Ishikawa (cell line): ENCODE measurements at regions not wholly inside any gene's neighbourhood (a gene's known extent, or its start where the extent isn't known, plus 50 kb on each side); places are given as distances from the start of the nearest gene placed in this dataset.

Experiments used
- CEBPB ChIP-seq: IDR thresholded peaks from 2 replicates; pipeline ENCODE4 v1.6.1; 2012
- CREB1 ChIP-seq: IDR thresholded peaks from 2 replicates; pipeline ENCODE4 v1.6.1; 2012; ENCODE audit warnings: low read depth
- EGR1 ChIP-seq: IDR thresholded peaks from 2 replicates; pipeline ENCODE4 v1.6.1; 2012
- EP300 ChIP-seq: IDR thresholded peaks from 2 replicates; pipeline ENCODE4 v1.6.1; 2012; ENCODE audit warnings: borderline replicate concordance
- FOXM1 ChIP-seq: IDR thresholded peaks from 2 replicates; pipeline ENCODE4 v1.6.1; 2012; ENCODE audit warnings: low read depth, borderline replicate concordance
- NFIC ChIP-seq: IDR thresholded peaks from 2 replicates; pipeline ENCODE4 v1.6.1; 2012
- TAF1 ChIP-seq: IDR thresholded peaks from 2 replicates; pipeline ENCODE4 v1.6.1; 2012; ENCODE audit warnings: low read depth, mild to moderate bottlenecking
- TCF12 ChIP-seq: IDR thresholded peaks from 2 replicates; pipeline ENCODE4 v1.6.1; 2012; ENCODE audit warnings: low read depth
- TEAD4 ChIP-seq: IDR thresholded peaks from 2 replicates; pipeline ENCODE4 v1.6.1; 2012
- YY1 ChIP-seq: IDR thresholded peaks from 2 replicates; pipeline ENCODE4 v1.6.1; 2012; ENCODE audit warnings: low read depth
- ZBTB7A ChIP-seq: IDR thresholded peaks from 2 replicates; pipeline ENCODE4 v1.6.1; 2012; ENCODE audit warnings: low read depth
- TF ChIP-seq, protein P1 (sequence below): IDR thresholded peaks from 2 replicates; pipeline ENCODE4 v1.6.1; 2012; ENCODE audit warnings: low read depth, mild to moderate bottlenecking
- TF ChIP-seq, protein P2 (sequence below): IDR thresholded peaks from 2 replicates; pipeline ENCODE4 v1.6.1; 2012
- TF ChIP-seq, protein P3 (sequence below): IDR thresholded peaks from 2 replicates; pipeline ENCODE4 v1.6.1; 2012

DNA sequence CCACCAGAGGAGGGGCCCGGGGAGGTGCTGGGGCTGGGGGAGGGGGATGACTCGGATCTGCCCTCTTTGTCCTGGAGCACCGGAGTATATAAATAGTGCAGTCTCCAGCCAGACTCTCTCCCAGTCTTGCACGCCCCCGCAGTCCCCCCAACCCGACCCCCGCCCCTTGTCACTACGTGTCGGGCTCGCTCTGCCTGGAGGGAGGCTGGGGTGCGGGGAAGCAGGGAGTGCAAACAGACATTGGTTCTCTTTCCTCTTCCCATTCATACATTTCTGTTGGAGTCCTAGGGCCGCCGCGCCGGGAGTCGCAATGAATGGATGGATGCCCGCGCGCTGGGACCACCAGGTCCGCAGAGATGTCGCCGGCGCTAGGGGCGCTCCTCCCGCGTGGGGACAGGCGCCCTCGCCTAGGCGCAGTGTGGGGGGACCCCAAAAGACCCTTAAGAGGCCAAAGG lies 179.3 kb downstream of the TBXT start:
- no peak for TF ChIP-seq EGR1
- no peak for TF ChIP-seq FOXM1
- no peak for TF ChIP-seq EP300

DNA sequence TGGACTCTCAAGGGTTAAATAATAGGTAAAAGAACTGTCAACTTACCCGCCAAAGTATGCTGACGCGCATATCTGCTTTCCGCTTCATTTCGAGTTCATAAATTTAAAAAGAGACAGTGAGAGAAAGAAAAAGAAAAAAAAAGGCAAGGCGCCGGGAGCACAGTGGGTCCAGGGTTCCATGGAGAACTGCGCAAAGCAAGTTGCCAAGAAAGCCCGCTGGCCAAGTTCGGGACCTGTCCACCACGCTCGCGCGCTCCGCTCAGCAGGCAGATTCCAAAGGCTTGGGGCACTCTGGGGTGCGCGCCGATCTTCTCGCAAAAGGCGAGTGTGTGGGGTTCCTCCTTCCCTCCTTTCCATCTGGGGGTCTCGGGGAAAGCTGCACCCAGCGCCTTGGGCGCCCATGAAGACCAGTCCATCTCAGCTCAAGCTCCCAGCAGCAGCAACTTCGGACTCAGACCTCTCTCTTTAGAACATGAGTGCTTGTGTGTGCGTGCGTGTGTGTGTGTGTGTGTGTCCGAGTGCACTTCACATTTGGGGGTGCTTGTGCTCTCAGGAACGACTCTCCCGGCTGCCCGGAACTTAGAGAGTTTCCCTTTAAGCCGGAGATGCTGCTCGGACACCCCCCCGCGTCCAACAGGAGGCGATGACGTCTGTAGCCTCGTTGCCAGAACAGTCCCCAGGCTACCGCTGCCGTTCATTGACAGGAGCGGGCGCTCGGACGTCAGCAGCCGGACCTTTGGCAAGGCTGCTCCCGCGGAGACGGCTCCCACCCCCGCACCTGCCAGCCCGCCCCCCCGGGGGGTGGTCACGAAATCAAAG lies 180.0 kb downstream of the TBXT start:
- TF ChIP-seq EGR1 (peak; percentile 32; the same call in 1 of the 2 replicates), TEAD4 (no peak)

- TF ChIP-seq TEAD4 (no peak), EGR1 (no peak), CREB1 (no peak), EP300 (no peak), TCF12 (no peak), YY1 (no peak), NFIC (no peak), CEBPB (no peak)
- TF ChIP-seq, protein P1, sequence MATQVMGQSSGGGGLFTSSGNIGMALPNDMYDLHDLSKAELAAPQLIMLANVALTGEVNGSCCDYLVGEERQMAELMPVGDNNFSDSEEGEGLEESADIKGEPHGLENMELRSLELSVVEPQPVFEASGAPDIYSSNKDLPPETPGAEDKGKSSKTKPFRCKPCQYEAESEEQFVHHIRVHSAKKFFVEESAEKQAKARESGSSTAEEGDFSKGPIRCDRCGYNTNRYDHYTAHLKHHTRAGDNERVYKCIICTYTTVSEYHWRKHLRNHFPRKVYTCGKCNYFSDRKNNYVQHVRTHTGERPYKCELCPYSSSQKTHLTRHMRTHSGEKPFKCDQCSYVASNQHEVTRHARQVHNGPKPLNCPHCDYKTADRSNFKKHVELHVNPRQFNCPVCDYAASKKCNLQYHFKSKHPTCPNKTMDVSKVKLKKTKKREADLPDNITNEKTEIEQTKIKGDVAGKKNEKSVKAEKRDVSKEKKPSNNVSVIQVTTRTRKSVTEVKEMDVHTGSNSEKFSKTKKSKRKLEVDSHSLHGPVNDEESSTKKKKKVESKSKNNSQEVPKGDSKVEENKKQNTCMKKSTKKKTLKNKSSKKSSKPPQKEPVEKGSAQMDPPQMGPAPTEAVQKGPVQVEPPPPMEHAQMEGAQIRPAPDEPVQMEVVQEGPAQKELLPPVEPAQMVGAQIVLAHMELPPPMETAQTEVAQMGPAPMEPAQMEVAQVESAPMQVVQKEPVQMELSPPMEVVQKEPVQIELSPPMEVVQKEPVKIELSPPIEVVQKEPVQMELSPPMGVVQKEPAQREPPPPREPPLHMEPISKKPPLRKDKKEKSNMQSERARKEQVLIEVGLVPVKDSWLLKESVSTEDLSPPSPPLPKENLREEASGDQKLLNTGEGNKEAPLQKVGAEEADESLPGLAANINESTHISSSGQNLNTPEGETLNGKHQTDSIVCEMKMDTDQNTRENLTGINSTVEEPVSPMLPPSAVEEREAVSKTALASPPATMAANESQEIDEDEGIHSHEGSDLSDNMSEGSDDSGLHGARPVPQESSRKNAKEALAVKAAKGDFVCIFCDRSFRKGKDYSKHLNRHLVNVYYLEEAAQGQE, result no peak
- TF ChIP-seq, protein P2, sequence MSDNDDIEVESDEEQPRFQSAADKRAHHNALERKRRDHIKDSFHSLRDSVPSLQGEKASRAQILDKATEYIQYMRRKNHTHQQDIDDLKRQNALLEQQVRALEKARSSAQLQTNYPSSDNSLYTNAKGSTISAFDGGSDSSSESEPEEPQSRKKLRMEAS, result no peak
- TF ChIP-seq, protein P3, sequence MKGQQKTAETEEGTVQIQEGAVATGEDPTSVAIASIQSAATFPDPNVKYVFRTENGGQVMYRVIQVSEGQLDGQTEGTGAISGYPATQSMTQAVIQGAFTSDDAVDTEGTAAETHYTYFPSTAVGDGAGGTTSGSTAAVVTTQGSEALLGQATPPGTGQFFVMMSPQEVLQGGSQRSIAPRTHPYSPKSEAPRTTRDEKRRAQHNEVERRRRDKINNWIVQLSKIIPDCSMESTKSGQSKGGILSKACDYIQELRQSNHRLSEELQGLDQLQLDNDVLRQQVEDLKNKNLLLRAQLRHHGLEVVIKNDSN, result no peak
Observed at GRCh38 chr6:165986914-165987482, 180.7 kb downstream of the TBXT start.

GRCh38 chr6:165986311-165986913 lies 181.2 kb downstream of the TBXT start:
- no peak for TF ChIP-seq ZBTB7A
- no peak for TF ChIP-seq TEAD4
- TF ChIP-seq FOXM1, result no peak
- no peak for TF ChIP-seq TAF1
- TF ChIP-seq CREB1, result no peak
- TF ChIP-seq, protein P3, result no peak
- TF ChIP-seq TCF12, result no peak
- no peak for TF ChIP-seq NFIC
- TF ChIP-seq EP300, result no peak
- TF ChIP-seq, protein P1, result no peak
- TF ChIP-seq, protein P2, result no peak
- no peak for TF ChIP-seq YY1
- no peak for TF ChIP-seq EGR1
- TF ChIP-seq CEBPB, result no peak

- TF ChIP-seq CREB1, result no peak
- TF ChIP-seq TAF1, result no peak
- no peak for TF ChIP-seq TEAD4
- TF ChIP-seq, protein P2, result no peak
- no peak for TF ChIP-seq NFIC
- TF ChIP-seq, protein P1, result no peak
Observed at GRCh38 chr6:165985806-165986299, 181.8 kb downstream of the TBXT start.
